Erythroblast (primary cell): ENCODE measurements at regions not wholly inside any gene's neighbourhood (a gene's known extent, or its start where the extent isn't known, plus 50 kb on each side); places are given as distances from the start of the nearest gene placed in this dataset.
A peak's percentile ranks its signal among the peaks of the same experiment; 100 is the strongest.
"Not testable (repeated sequence)": the region's sequence is repeated elsewhere in the genome, so short reads cannot be mapped to it uniquely, and the experiment has no call there.

Source experiments
- DNase-seq, 2 experiments: peaks; one replicate each; lab custom pipeline; 2025; lab: John Stamatoyannopoulos, UW
- GATA1 ChIP-seq: IDR thresholded peaks from 2 replicates; pipeline ENCODE4 v1.6.1; 2011; ENCODE audit warnings: low read depth, mild to moderate bottlenecking, control low read depth, low read length, moderate library complexity
- POLR2A ChIP-seq: IDR thresholded peaks from 2 replicates; pipeline ENCODE4 v1.6.1; 2011; ENCODE audit warnings: mild to moderate bottlenecking, low read length

GRCh38 chr1:102186536-102186935 lies 189.8 kb upstream of the OLFM3 start:
- no peak for DNase-seq
- TF ChIP-seq POLR2A (no peak), GATA1 (no peak)

DNA sequence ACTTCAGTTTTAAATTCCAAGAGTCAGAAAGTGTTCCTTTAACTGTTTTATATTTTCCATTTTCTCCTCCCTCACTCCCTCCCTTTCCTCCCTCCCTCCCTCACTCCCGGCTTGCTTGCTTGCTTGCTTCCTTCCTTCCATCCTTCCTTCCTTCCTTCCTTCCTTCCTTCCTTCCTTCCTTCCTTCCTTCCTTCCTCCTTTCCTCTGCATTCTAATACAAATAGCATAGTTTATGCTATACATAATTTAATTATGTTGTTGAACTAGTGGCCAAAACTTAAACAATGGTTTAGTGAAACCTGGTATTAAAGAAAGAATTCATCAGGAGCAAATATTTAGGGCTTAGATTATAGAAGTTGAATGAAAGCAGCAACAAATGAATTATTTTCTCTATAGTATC lies 188.5 kb upstream of the OLFM3 start:
- DNase-seq: no peak
- TF ChIP-seq GATA1 (no peak), POLR2A (no peak)

GRCh38 chr1:102184477-102184876 lies 187.8 kb upstream of the OLFM3 start:
- DNase-seq: no peak
- TF ChIP-seq POLR2A: no peak
- TF ChIP-seq GATA1: no peak

GRCh38 chr1:102183711-102184110 lies 187.0 kb upstream of the OLFM3 start:
- no peak for TF ChIP-seq POLR2A
- TF ChIP-seq GATA1: no peak
- no peak for DNase-seq

GRCh38 chr1:102182603-102183260 lies 186.0 kb upstream of the OLFM3 start:
- DNase-seq: no peak
- TF ChIP-seq POLR2A (no peak), GATA1 (no peak)

- no peak for DNase-seq
- no peak for TF ChIP-seq GATA1
- no peak for TF ChIP-seq POLR2A
Observed at GRCh38 chr1:102181341-102181740, 184.6 kb upstream of the OLFM3 start.

GRCh38 chr1:102178480-102178879 lies 181.8 kb upstream of the OLFM3 start:
- no peak for DNase-seq
- TF ChIP-seq POLR2A (no peak), GATA1 (no peak)

- TF ChIP-seq POLR2A (no peak), GATA1 (no peak)
- DNase-seq: peak in 1 of 2 experiments; percentile 26
Observed at GRCh38 chr1:102174259-102174863, 177.6 kb upstream of the OLFM3 start.

DNA sequence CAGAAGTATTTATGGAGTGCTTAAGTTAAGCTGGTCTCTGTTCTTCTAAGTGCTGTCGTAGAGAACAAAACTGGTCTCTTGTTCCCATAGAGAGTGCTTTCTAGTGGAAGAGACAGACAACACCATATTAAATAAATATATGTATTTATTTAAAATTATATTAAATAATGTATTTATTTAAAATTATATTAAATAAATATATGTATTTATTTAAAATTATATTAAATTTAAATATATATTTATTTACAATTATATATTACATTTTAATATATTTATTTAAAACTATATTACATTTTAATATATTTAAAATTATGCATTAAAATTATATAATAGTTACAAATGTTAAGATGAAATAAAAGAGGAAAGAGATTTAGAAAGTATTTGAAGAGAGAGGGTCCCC lies 175.5 kb upstream of the OLFM3 start:
- DNase-seq: no peak
- no peak for TF ChIP-seq POLR2A
- no peak for TF ChIP-seq GATA1

DNA sequence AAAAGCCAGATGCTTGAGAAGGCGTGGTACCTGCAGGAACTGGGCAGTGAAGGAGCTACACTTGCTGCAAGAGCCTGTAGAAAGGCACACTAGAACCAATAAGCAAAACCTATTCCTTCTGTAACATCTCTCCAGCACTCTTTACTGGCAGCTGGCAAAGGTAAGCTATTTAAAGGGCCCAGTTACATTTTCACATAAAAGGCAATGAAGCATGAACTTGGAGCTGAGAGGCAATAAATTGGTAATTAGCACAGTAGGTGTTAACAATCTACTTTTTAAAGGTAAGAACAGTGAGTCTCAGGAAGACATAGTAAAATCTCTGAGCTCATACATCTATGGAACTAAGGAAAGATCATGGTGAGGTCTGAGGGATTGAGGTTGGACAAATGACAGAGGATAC lies 167.1 kb upstream of the OLFM3 start:
- no peak for DNase-seq
- TF ChIP-seq GATA1 (no peak), POLR2A (no peak)

- no peak for DNase-seq
- TF ChIP-seq GATA1: no peak
- TF ChIP-seq POLR2A: no peak
Observed at GRCh38 chr1:102151242-102151641, 154.5 kb upstream of the OLFM3 start.

- DNase-seq: no peak
- TF ChIP-seq POLR2A (no peak), GATA1 (no peak)
Observed at GRCh38 chr1:102120910-102121309, 124.2 kb upstream of the OLFM3 start.

DNA sequence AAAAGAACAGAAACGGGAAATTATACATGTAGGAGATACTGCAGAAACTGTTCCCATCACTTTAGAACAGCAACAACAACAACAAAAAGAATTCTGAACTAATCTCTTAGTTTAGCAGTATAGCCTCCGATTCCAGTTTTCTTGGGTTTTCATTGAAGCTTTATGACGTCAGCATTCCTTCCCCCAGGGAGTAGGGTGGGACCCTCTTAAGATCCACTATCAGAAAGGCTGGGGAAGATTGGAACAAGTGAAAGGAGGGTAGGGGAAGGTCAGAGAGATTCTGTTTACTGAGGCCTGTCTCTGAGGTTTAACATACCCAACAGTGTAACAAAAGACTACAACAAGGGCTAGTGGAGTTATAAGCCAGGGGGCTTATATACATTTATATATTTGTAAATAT lies 121.4 kb upstream of the OLFM3 start:
- TF ChIP-seq POLR2A: no peak
- no peak for TF ChIP-seq GATA1
- DNase-seq: no peak

GRCh38 chr1:102110586-102110985 lies 113.9 kb upstream of the OLFM3 start:
- DNase-seq: no peak
- TF ChIP-seq POLR2A: no peak
- no peak for TF ChIP-seq GATA1

DNA sequence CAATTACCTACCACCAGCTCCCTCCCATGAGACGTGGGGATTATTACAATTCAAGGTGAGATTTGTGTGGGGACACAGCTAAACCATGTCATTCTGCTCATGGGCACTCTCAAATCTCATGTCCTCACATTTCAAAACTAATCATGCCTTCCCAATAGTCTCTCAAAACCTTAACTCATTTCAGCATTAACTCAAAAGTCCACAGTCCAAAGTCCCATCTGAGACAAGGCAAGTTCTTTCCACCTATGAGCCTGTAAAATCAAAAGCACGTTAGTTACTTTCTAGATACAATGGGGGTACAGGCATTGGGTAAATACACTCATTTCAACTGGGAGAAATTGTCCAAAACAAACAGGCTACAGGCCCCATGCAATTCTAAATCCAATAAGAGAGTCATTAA lies 112.8 kb upstream of the OLFM3 start:
- not testable (repeated sequence) for DNase-seq

DNA sequence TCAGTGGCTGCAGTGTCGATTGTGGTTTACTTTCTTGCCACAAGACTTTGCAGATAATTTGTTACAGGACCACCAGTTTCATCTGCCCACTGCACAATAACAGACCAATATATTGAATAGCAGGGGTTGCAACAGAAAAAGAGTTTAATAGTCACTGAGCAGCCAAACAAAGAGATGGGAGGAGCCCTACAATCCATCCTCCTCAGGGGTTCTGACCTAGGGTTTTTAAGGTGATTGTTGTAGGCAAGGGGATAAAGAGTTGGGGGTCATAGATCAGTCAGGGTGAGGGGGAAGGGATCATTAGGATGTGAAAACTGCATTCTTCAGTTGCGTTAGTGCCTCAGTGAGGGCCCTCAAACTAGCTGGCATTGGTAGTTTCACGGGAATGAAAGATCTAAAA lies 110.7 kb upstream of the OLFM3 start:
- TF ChIP-seq GATA1 (no peak), POLR2A (no peak)
- DNase-seq: no peak
